Nephron (organoid): ENCODE measurements at regions not wholly inside any gene's neighbourhood (a gene's known extent, or its start where the extent isn't known, plus 50 kb on each side); places are given as distances from the start of the nearest gene placed in this dataset.

Source experiments
- H3K27ac Mint-ChIP-seq, 3 experiments: 2 replicates each; pipeline ENCODE4 v1.8.0; 2020; ENCODE audit warnings: mixed read lengths in 3 of 3, mild to moderate bottlenecking in 2 of 3, moderate library complexity in 1 of 3
- H3K27me3 Mint-ChIP-seq: 2 replicates; pipeline ENCODE4 v1.8.0; 2021; ENCODE audit warnings: low read depth, mild to moderate bottlenecking, moderate library complexity, mixed read lengths
- H3K36me3 Mint-ChIP-seq: 2 replicates; pipeline ENCODE4 v1.8.0; 2020; ENCODE audit warnings: low read depth, mixed read lengths
- H3K4me1 Mint-ChIP-seq: 2 replicates; pipeline ENCODE4 v1.8.0; 2020; ENCODE audit warnings: mixed read lengths
- H3K4me3 Mint-ChIP-seq, 3 experiments: 2 replicates each; pipeline ENCODE4 v1.8.0; 2020; ENCODE audit warnings: mild to moderate bottlenecking in 3 of 3, mixed read lengths in 3 of 3, moderate library complexity in 2 of 3
- H3K9me3 Mint-ChIP-seq: 2 replicates; pipeline ENCODE4 v1.8.0; 2020; ENCODE audit warnings: mixed read lengths
- TF ChIP-seq, protein P1 (sequence below), 3 experiments: fragments of 200-600 bp; sonication (generic); IDR thresholded peaks; one replicate each; pipeline ENCODE4 v1.5.0; 2021; ENCODE audit warnings: antibody characterized with exemption in 3 of 3; ENCODE audit not compliant: unreplicated experiment in 3 of 3

DNA sequence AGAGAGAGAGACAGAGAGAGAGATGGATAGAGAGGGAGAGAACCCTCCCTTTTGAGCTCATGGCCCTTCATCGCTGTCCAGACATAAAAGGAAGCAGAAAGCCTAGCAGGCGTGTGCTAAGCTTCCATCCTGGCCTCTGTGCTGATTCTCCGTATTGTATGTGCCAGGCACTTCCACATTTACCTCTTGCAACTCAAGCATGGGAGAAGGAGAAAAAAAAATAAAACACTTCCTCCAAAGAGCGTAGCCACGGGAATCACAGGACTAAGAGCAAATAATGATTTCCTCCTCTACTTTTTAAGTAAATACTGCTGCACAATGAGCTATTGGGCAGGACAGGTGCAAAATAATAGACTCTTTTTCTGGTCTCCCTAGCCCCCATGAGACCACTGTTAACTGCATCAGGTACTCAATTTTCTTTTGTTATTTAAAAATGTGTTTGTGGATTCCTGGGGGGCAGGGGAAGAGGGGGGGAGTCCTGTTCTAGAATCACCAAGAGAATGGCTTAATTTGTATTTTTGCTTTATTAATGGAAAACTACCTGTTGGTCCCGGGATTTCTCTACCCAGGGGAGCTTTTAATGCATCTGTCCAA lies 154.3 kb downstream of the NXPE2 start:
- H3K27ac Mint-ChIP-seq, result no peak overlapping the region
- no peaks in the 10 kb centered on the region for H3K36me3 Mint-ChIP-seq
- H3K9me3 Mint-ChIP-seq, result no peaks in the 10 kb centered on the region
- no peaks in the 10 kb centered on the region for H3K27me3 Mint-ChIP-seq
- TF ChIP-seq, protein P1, sequence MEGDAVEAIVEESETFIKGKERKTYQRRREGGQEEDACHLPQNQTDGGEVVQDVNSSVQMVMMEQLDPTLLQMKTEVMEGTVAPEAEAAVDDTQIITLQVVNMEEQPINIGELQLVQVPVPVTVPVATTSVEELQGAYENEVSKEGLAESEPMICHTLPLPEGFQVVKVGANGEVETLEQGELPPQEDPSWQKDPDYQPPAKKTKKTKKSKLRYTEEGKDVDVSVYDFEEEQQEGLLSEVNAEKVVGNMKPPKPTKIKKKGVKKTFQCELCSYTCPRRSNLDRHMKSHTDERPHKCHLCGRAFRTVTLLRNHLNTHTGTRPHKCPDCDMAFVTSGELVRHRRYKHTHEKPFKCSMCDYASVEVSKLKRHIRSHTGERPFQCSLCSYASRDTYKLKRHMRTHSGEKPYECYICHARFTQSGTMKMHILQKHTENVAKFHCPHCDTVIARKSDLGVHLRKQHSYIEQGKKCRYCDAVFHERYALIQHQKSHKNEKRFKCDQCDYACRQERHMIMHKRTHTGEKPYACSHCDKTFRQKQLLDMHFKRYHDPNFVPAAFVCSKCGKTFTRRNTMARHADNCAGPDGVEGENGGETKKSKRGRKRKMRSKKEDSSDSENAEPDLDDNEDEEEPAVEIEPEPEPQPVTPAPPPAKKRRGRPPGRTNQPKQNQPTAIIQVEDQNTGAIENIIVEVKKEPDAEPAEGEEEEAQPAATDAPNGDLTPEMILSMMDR (IDR thresholded peaks at IDR 0.05; ENCODE audit: unreplicated experiment in 3 of 3), result no peak
- no peak overlapping the region for H3K4me3 Mint-ChIP-seq
- H3K4me1 Mint-ChIP-seq, result no peaks in the 10 kb centered on the region

DNA sequence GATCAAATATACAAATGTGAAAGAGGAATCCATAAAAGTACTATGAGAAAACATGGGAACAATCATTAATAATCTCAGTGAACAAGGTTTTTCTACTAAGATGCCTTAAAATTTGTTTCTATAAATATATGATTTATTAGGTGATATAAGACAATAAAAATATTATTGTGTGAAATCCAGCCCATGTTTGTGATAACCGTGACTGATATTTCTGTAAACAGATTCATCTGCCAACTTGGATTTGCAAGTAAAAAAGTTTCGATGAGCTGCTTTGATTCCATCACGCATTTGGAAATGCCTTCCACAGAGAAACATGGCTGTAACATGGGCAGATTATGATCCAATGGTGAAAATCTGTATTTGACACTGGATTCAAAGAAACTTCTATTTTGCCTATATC lies 157.8 kb downstream of the NXPE2 start:
- TF ChIP-seq, protein P1 (IDR thresholded peaks at IDR 0.05; ENCODE audit: unreplicated experiment in 3 of 3), result no peak
- Mint-ChIP-seq H3K4me3 (no peak overlapping the region), H3K9me3 (peaks cover 7% of the 10 kb centered on the region), H3K27me3 (no peaks in the 10 kb centered on the region), H3K36me3 (peaks cover 4% of the 10 kb centered on the region), H3K4me1 (no peaks in the 10 kb centered on the region), H3K27ac (no peak overlapping the region)

DNA sequence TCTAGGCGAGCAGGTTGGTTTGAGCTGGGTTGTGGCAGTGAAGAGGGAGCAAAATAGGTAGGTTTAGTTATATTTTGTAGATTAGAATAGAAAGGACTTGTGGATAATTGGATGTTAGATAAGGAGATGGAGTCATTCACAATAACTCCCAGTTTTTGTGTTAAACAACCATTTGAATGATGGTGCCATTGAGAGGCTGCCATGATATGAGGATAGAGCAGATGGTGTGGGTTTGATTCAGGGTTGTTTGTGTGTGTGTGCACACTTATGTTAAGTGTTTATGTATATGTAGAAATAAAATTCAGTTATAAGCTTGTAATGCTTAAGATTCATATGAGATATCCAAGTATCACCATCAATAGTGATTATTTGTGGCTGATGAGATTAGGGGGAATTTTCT lies 166.6 kb downstream of the NXPE2 start:
- no peak overlapping the region for H3K4me3 Mint-ChIP-seq
- TF ChIP-seq, protein P1 (IDR thresholded peaks at IDR 0.05; ENCODE audit: unreplicated experiment in 3 of 3), result no peak

DNA sequence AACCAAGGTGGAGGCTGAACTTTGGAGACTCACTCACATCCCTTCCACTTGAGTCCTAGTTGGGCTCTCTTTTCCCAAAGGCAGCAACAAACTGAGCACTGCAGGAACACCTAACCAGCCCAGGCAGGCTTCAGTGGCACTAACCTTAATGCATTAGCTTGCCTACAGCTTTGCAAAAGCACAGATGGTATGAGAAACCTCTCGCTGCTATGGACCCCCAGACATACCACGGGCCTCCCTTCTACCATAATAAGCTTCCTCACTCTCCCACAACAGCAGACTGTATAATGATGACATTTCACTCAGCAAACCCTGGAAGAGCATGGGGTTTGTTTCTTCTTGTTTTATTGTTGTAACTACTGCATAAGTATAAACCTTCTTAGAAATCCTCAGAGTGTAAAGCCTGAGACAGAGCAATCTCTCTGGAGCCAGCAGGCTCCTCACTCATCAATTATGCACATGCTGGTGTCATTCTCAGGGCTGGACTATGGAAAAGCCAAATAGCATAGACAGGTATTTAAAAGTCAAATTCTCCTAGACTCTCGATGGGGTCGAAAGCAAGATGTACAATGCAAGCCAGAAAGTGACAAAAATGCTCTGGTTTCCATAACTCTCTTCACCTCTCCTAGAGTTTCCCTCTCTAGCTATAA lies 167.6 kb downstream of the NXPE2 start:
- Mint-ChIP-seq H3K4me3 (no peak overlapping the region), H3K27me3 (peaks cover 14% of the 10 kb centered on the region), H3K9me3 (peaks cover 3% of the 10 kb centered on the region), H3K36me3 (no peaks in the 10 kb centered on the region), H3K4me1 (peaks cover 18% of the 10 kb centered on the region), H3K27ac (no peak overlapping the region)
- TF ChIP-seq, protein P1 (IDR thresholded peaks at IDR 0.05; ENCODE audit: unreplicated experiment in 3 of 3), result no peak

More for the DNA sequence above, 166.6 kb downstream of the NXPE2 start:
- H3K9me3 Mint-ChIP-seq, result peaks cover 3% of the 10 kb centered on the region
- H3K36me3 Mint-ChIP-seq, result no peaks in the 10 kb centered on the region
- peaks cover 14% of the 10 kb centered on the region for H3K27me3 Mint-ChIP-seq
- peaks cover 18% of the 10 kb centered on the region for H3K4me1 Mint-ChIP-seq
- H3K27ac Mint-ChIP-seq, result no peak overlapping the region

DNA sequence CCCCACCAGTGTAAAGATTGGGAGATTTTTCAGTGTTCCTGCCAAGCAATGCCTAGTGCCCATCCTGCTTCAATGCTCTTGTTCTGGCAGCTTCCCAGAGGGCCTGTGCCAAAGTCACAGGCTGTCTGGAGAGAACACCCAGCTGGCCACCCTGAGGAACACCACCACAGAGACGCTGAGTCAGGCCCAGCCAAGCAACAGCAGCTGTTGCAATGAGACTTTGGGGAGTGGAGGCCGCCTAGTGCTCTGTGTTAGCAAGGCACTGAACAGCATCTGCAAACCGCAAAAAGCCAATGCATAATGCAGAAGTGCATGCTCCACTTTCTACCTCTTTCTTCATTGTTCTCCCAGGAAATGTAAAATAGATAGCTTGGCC lies 168.1 kb downstream of the NXPE2 start:
- TF ChIP-seq, protein P1 (IDR thresholded peaks at IDR 0.05; ENCODE audit: unreplicated experiment in 3 of 3), result no peak
- Mint-ChIP-seq H3K27ac (no peak overlapping the region), H3K9me3 (peaks cover 3% of the 10 kb centered on the region), H3K4me1 (peaks cover 18% of the 10 kb centered on the region), H3K27me3 (peaks cover 14% of the 10 kb centered on the region), H3K36me3 (no peaks in the 10 kb centered on the region), H3K4me3 (no peak overlapping the region)
